ENCODE measurements at regions not wholly inside any gene's neighbourhood (a gene's known extent, or its start where the extent isn't known, plus 50 kb on each side); places are given as distances from the start of the nearest gene placed in this dataset.

GRCh38 chr2:236747426-236747825 lies 177.8 kb downstream of the ACKR3 start:
- Histone ChIP-seq H3K4me3 (no peak overlapping the region), H3K27ac (no peak overlapping the region), H3K9me3 (ENCODE audit: low read depth, low read length) (no peaks in the 10 kb centered on the region), H3K36me3 (ENCODE audit: insufficient read depth, low read length) (no peaks in the 10 kb centered on the region), H3K9ac (ENCODE audit: insufficient read length) (no peak overlapping the region)
- TF ChIP-seq EZH2 (IDR thresholded peaks at IDR 0.05) = no peak
- TF ChIP-seq FOXP2 (optimal IDR thresholded peaks at IDR 0.05; ENCODE audit: control extremely low read depth, extremely low read length, insufficient read depth) = no peak
- no peak for DNase-seq (ENCODE audit: low read depth, low spot score)

- H3K36me3 ChIP-seq (ENCODE audit: insufficient read depth, low read length) = no peaks in the 10 kb centered on the region
- no peak overlapping the region for H3K9ac ChIP-seq (ENCODE audit: insufficient read length)
- H3K4me3 ChIP-seq = no peak overlapping the region
- TF ChIP-seq POLR2AphosphoS5 (IDR thresholded peaks at IDR 0.05; ENCODE audit: borderline replicate concordance, low read depth, low read length) = no peak
- no peak for TF ChIP-seq EZH2 (IDR thresholded peaks at IDR 0.05)
- no peak for TF ChIP-seq FOXP2 (optimal IDR thresholded peaks at IDR 0.05; ENCODE audit: control extremely low read depth, extremely low read length, insufficient read depth)
- no peak overlapping the region for H3K27ac ChIP-seq
- no peak for DNase-seq (ENCODE audit: low read depth, low spot score)
- no peaks in the 10 kb centered on the region for H3K9me3 ChIP-seq (ENCODE audit: low read depth, low read length)
Observed at GRCh38 chr2:236747925-236748324, 178.3 kb downstream of the ACKR3 start.

GRCh38 chr2:236748385-236748784 lies 178.8 kb downstream of the ACKR3 start:
- no peak for DNase-seq (ENCODE audit: low read depth, low spot score)
- H3K4me3 ChIP-seq = no peak overlapping the region
- no peaks in the 10 kb centered on the region for H3K9me3 ChIP-seq (ENCODE audit: low read depth, low read length)
- H3K27ac ChIP-seq = no peak overlapping the region
- H3K9ac ChIP-seq (ENCODE audit: insufficient read length) = no peak overlapping the region
- no peak for TF ChIP-seq EZH2 (IDR thresholded peaks at IDR 0.05)
- TF ChIP-seq POLR2AphosphoS5 (IDR thresholded peaks at IDR 0.05; ENCODE audit: borderline replicate concordance, low read depth, low read length) = no peak
- TF ChIP-seq FOXP2 (optimal IDR thresholded peaks at IDR 0.05; ENCODE audit: control extremely low read depth, extremely low read length, insufficient read depth) = no peak
- H3K36me3 ChIP-seq (ENCODE audit: insufficient read depth, low read length) = no peaks in the 10 kb centered on the region

GRCh38 chr2:236748801-236749200 lies 179.2 kb downstream of the ACKR3 start:
- no peak overlapping the region for H3K9ac ChIP-seq (ENCODE audit: insufficient read length)
- DNase-seq (ENCODE audit: low read depth, low spot score) = no peak
- H3K27ac ChIP-seq = no peak overlapping the region
- TF ChIP-seq POLR2AphosphoS5 (IDR thresholded peaks at IDR 0.05; ENCODE audit: borderline replicate concordance, low read depth, low read length) (no peak), FOXP2 (optimal IDR thresholded peaks at IDR 0.05; ENCODE audit: control extremely low read depth, extremely low read length, insufficient read depth) (no peak), EZH2 (IDR thresholded peaks at IDR 0.05) (no peak)
- H3K4me3 ChIP-seq = no peak overlapping the region
- no peaks in the 10 kb centered on the region for H3K36me3 ChIP-seq (ENCODE audit: insufficient read depth, low read length)
- H3K9me3 ChIP-seq (ENCODE audit: low read depth, low read length) = no peaks in the 10 kb centered on the region

- no peak for DNase-seq (ENCODE audit: low read depth, low spot score)
Observed at GRCh38 chr2:236749346-236749745, 179.7 kb downstream of the ACKR3 start.

GRCh38 chr2:236752096-236752495 lies 182.5 kb downstream of the ACKR3 start:
- Histone ChIP-seq H3K9me3 (ENCODE audit: low read depth, low read length) (no peaks in the 10 kb centered on the region), H3K4me3 (no peak overlapping the region), H3K36me3 (ENCODE audit: insufficient read depth, low read length) (no peaks in the 10 kb centered on the region), H3K27ac (no peak overlapping the region), H3K9ac (ENCODE audit: insufficient read length) (no peak overlapping the region)
- TF ChIP-seq FOXP2 (optimal IDR thresholded peaks at IDR 0.05; ENCODE audit: control extremely low read depth, extremely low read length, insufficient read depth) = no peak
- no peak for TF ChIP-seq EZH2 (IDR thresholded peaks at IDR 0.05)
- no peak for TF ChIP-seq POLR2AphosphoS5 (IDR thresholded peaks at IDR 0.05; ENCODE audit: borderline replicate concordance, low read depth, low read length)
- no peak for DNase-seq (ENCODE audit: low read depth, low spot score)

More at GRCh38 chr2:236749346-236749745, 179.7 kb downstream of the ACKR3 start:
- Histone ChIP-seq H3K9me3 (ENCODE audit: low read depth, low read length) (no peaks in the 10 kb centered on the region), H3K9ac (ENCODE audit: insufficient read length) (no peak overlapping the region), H3K36me3 (ENCODE audit: insufficient read depth, low read length) (no peaks in the 10 kb centered on the region), H3K27ac (no peak overlapping the region), H3K4me3 (no peak overlapping the region)
- TF ChIP-seq EZH2 (IDR thresholded peaks at IDR 0.05) (no peak), POLR2AphosphoS5 (IDR thresholded peaks at IDR 0.05; ENCODE audit: borderline replicate concordance, low read depth, low read length) (no peak), FOXP2 (optimal IDR thresholded peaks at IDR 0.05; ENCODE audit: control extremely low read depth, extremely low read length, insufficient read depth) (no peak)

- Histone ChIP-seq H3K27ac (no peak overlapping the region), H3K9me3 (ENCODE audit: low read depth, low read length) (no peaks in the 10 kb centered on the region), H3K4me3 (no peak overlapping the region), H3K9ac (ENCODE audit: insufficient read length) (no peak overlapping the region), H3K36me3 (ENCODE audit: insufficient read depth, low read length) (no peaks in the 10 kb centered on the region)
- DNase-seq (ENCODE audit: low read depth, low spot score) = no peak
- TF ChIP-seq POLR2AphosphoS5 (IDR thresholded peaks at IDR 0.05; ENCODE audit: borderline replicate concordance, low read depth, low read length) = no peak
- TF ChIP-seq EZH2 (IDR thresholded peaks at IDR 0.05) = no peak
- TF ChIP-seq FOXP2 (optimal IDR thresholded peaks at IDR 0.05; ENCODE audit: control extremely low read depth, extremely low read length, insufficient read depth) = no peak
Observed at GRCh38 chr2:236753606-236754270, 184.1 kb downstream of the ACKR3 start.

GRCh38 chr2:236754271-236754944 lies 184.8 kb downstream of the ACKR3 start:
- Histone ChIP-seq H3K9ac (ENCODE audit: insufficient read length) (no peak overlapping the region), H3K27ac (no peak overlapping the region), H3K36me3 (ENCODE audit: insufficient read depth, low read length) (no peaks in the 10 kb centered on the region), H3K4me3 (no peak overlapping the region), H3K9me3 (ENCODE audit: low read depth, low read length) (no peaks in the 10 kb centered on the region)
- TF ChIP-seq FOXP2 (optimal IDR thresholded peaks at IDR 0.05; ENCODE audit: control extremely low read depth, extremely low read length, insufficient read depth) = no peak
- TF ChIP-seq POLR2AphosphoS5 (IDR thresholded peaks at IDR 0.05; ENCODE audit: borderline replicate concordance, low read depth, low read length) = no peak
- no peak for TF ChIP-seq EZH2 (IDR thresholded peaks at IDR 0.05)
- no peak for DNase-seq (ENCODE audit: low read depth, low spot score)
